ENCODE measurements at regions not wholly inside any gene's neighbourhood (a gene's known extent, or its start where the extent isn't known, plus 50 kb on each side); places are given as distances from the start of the nearest gene placed in this dataset.
A peak's percentile ranks its signal among the peaks of the same experiment; 100 is the strongest.

DNA sequence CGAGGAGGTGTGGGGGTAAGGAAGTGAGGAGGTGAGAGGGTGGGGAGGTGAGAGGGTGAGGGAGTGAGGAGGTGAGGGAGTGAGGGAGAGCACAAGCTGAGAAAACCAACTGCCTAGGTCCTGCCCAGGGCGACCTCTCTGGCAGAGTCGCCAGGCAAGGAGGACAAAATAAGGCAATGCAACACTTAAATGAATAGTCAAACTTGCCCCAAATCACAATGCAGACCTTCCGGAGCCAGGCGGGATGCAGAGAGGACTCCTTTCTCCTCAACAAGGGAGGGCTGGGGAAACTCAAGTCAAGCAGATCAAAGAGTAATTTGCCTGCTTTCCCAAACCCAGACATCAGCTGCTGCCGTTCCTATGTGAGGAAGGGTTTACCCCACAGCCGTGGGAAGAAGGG is 86.0 kb downstream of the CCDC185 start:
- no peak overlapping the region for H3K27ac Mint-ChIP-seq
- no peaks in the 10 kb centered on the region for H3K36me3 Mint-ChIP-seq (ENCODE audit: low read depth)
- H3K4me3 Mint-ChIP-seq: no peak overlapping the region
- H3K27me3 Mint-ChIP-seq: peaks cover 26% of the 10 kb centered on the region
- H3K4me1 Mint-ChIP-seq: peaks cover 5% of the 10 kb centered on the region
- ATAC-seq (replicated peaks): no peak
- H3K9me3 Mint-ChIP-seq: no peaks in the 10 kb centered on the region

- H3K36me3 Mint-ChIP-seq (ENCODE audit: low read depth): no peaks in the 10 kb centered on the region
- H3K9me3 Mint-ChIP-seq: no peaks in the 10 kb centered on the region
- no peak overlapping the region for H3K27ac Mint-ChIP-seq
- no peak for ATAC-seq (replicated peaks)
- no peak overlapping the region for H3K4me3 Mint-ChIP-seq
- peaks cover 25% of the 10 kb centered on the region for H3K27me3 Mint-ChIP-seq
- H3K4me1 Mint-ChIP-seq: peaks cover 5% of the 10 kb centered on the region
Measured at GRCh38 chr1:223479718-223480425, 86.7 kb downstream of the CCDC185 start.

- H3K36me3 Mint-ChIP-seq (ENCODE audit: low read depth): no peaks in the 10 kb centered on the region
Measured at GRCh38 chr1:223482132-223482531, 88.9 kb downstream of the CCDC185 start.

GRCh38 chr1:223482766-223483165 is 89.6 kb downstream of the CCDC185 start:
- Mint-ChIP-seq H3K36me3 (ENCODE audit: low read depth) (no peaks in the 10 kb centered on the region), H3K27me3 (peaks cover 12% of the 10 kb centered on the region), H3K4me3 (no peak overlapping the region), H3K9me3 (no peaks in the 10 kb centered on the region), H3K27ac (no peak overlapping the region), H3K4me1 (peaks cover 9% of the 10 kb centered on the region)
- peak; percentile 32 for ATAC-seq (replicated peaks)

More at GRCh38 chr1:223482132-223482531, 88.9 kb downstream of the CCDC185 start:
- Mint-ChIP-seq H3K9me3 (no peaks in the 10 kb centered on the region), H3K27me3 (peaks cover 15% of the 10 kb centered on the region), H3K27ac (no peak overlapping the region), H3K4me1 (peaks cover 9% of the 10 kb centered on the region), H3K4me3 (no peak overlapping the region)
- no peak for ATAC-seq (replicated peaks)

- peaks cover 9% of the 10 kb centered on the region for H3K4me1 Mint-ChIP-seq
- no peak overlapping the region for H3K4me3 Mint-ChIP-seq
- H3K9me3 Mint-ChIP-seq: no peaks in the 10 kb centered on the region
- peaks cover 4% of the 10 kb centered on the region for H3K27me3 Mint-ChIP-seq
- no peaks in the 10 kb centered on the region for H3K36me3 Mint-ChIP-seq (ENCODE audit: low read depth)
- ATAC-seq (replicated peaks): no peak
- H3K27ac Mint-ChIP-seq: no peak overlapping the region
Measured at GRCh38 chr1:223483511-223483910, 90.3 kb downstream of the CCDC185 start.

- ATAC-seq (replicated peaks): no peak
- no peaks in the 10 kb centered on the region for H3K27me3 Mint-ChIP-seq
- no peaks in the 10 kb centered on the region for H3K36me3 Mint-ChIP-seq (ENCODE audit: low read depth)
- H3K9me3 Mint-ChIP-seq: no peaks in the 10 kb centered on the region
- peak overlapping the region; percentile 13 for H3K27ac Mint-ChIP-seq
- peaks cover 9% of the 10 kb centered on the region for H3K4me1 Mint-ChIP-seq
- no peak overlapping the region for H3K4me3 Mint-ChIP-seq
Measured at GRCh38 chr1:223486366-223486765, 93.2 kb downstream of the CCDC185 start.

- Mint-ChIP-seq H3K4me1 (peaks cover 9% of the 10 kb centered on the region), H3K9me3 (no peaks in the 10 kb centered on the region), H3K27me3 (no peaks in the 10 kb centered on the region), H3K4me3 (no peak overlapping the region), H3K27ac (peak overlapping the region; percentile 13), H3K36me3 (ENCODE audit: low read depth) (no peaks in the 10 kb centered on the region)
- ATAC-seq (replicated peaks): no peak
Measured at GRCh38 chr1:223486932-223487886, 94.0 kb downstream of the CCDC185 start.

DNA sequence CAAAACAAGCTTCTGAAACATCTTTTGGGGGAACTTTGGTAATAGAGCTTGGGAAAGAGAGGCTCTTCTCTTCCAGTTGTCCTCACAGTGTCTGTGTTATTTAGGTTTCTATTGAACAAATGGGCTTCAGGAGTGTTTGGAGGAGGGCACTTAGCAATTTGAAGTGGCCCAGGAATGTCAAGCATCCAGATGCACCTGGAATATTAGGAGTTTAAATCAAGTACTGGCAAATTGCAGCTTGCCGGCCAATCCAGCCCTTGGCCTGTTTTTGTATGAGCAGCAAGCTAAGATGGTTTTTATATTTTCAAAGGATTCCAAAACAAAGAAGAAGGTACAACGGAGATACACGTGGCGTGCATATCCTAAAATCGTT is 94.7 kb downstream of the CCDC185 start:
- Mint-ChIP-seq H3K27me3 (no peaks in the 10 kb centered on the region), H3K4me1 (peaks cover 4% of the 10 kb centered on the region), H3K36me3 (ENCODE audit: low read depth) (no peaks in the 10 kb centered on the region), H3K27ac (no peak overlapping the region), H3K4me3 (no peak overlapping the region), H3K9me3 (no peaks in the 10 kb centered on the region)
- no peak for ATAC-seq (replicated peaks)

GRCh38 chr1:223489439-223489838 is 96.2 kb downstream of the CCDC185 start:
- no peak for ATAC-seq (replicated peaks)
- Mint-ChIP-seq H3K36me3 (ENCODE audit: low read depth) (no peaks in the 10 kb centered on the region), H3K27me3 (no peaks in the 10 kb centered on the region)

DNA sequence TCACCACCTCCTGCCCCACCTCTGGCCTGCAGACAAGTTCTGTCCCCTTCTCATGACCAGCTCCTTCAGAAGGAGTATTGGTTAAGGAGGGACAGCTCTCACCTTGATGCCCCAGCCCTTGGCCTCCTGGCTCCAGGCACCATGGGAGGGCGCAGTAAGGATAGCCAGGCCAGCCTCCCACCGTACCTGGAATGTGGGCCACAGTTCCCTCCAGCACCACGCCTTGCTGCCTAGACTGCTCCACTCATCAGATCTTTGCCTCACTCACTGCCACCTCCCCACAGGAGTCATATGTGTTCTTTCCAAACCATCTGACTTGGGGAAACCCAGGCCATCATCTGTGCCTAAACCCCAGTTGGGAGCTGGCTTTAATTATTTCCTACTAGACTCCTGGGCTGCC is 97.0 kb downstream of the CCDC185 start:
- Mint-ChIP-seq H3K4me3 (no peak overlapping the region), H3K27ac (no peak overlapping the region), H3K9me3 (no peaks in the 10 kb centered on the region), H3K4me1 (peaks cover 4% of the 10 kb centered on the region), H3K36me3 (ENCODE audit: low read depth) (no peaks in the 10 kb centered on the region), H3K27me3 (no peaks in the 10 kb centered on the region)
- ATAC-seq (replicated peaks): no peak

More at GRCh38 chr1:223489439-223489838, 96.2 kb downstream of the CCDC185 start:
- Mint-ChIP-seq H3K27ac (no peak overlapping the region), H3K9me3 (no peaks in the 10 kb centered on the region), H3K4me1 (peaks cover 4% of the 10 kb centered on the region), H3K4me3 (no peak overlapping the region)
